ENCODE measurements at regions not wholly inside any gene's neighbourhood (a gene's known extent, or its start where the extent isn't known, plus 50 kb on each side); places are given as distances from the start of the nearest gene placed in this dataset.

GRCh38 chr2:196566961-196567666, 72.4 kb upstream of the CCDC150 start:
- peaks cover 26% of the 10 kb centered on the region for H3K27me3 Mint-ChIP-seq (ENCODE audit: low read depth)
- no peak overlapping the region for H3K4me3 Mint-ChIP-seq
- peaks cover 4% of the 10 kb centered on the region for H3K9me3 Mint-ChIP-seq

GRCh38 chr2:196568506-196568905, 71.0 kb upstream of the CCDC150 start:
- Mint-ChIP-seq H3K27me3 (ENCODE audit: low read depth) (peaks cover 26% of the 10 kb centered on the region), H3K27ac (no peak overlapping the region), H3K36me3 (ENCODE audit: low read depth) (no peaks in the 10 kb centered on the region), H3K9me3 (peaks cover 6% of the 10 kb centered on the region), H3K4me1 (ENCODE audit: low read depth) (no peaks in the 10 kb centered on the region), H3K4me3 (no peak overlapping the region)

More at GRCh38 chr2:196566961-196567666, 72.4 kb upstream of the CCDC150 start:
- no peaks in the 10 kb centered on the region for H3K36me3 Mint-ChIP-seq (ENCODE audit: low read depth)
- H3K27ac Mint-ChIP-seq, result no peak overlapping the region
- H3K4me1 Mint-ChIP-seq (ENCODE audit: low read depth), result no peaks in the 10 kb centered on the region

DNA sequence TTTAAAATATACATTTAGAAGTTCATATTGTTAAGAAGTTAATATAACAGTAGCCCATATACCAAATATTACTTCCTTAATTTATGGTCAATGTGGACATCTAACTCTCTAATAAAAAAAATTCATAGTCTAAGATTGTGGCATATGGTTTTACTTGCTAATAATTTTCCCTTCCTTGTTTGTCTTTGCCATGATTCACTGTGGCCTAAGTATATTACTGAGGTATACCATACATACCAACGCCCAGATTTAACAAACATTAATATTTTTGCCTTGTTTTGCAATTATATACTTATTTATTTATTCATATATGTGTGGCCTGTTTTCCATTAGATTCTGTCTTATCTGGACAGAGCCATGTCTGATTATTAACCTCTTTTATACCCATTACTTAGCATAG, 54.6 kb upstream of the CCDC150 start:
- H3K4me1 Mint-ChIP-seq (ENCODE audit: low read depth), result peaks cover 1% of the 10 kb centered on the region
- no peak overlapping the region for H3K4me3 Mint-ChIP-seq
- peaks cover 4% of the 10 kb centered on the region for H3K9me3 Mint-ChIP-seq
- peaks cover 1% of the 10 kb centered on the region for H3K36me3 Mint-ChIP-seq (ENCODE audit: low read depth)
- peaks cover 48% of the 10 kb centered on the region for H3K27me3 Mint-ChIP-seq (ENCODE audit: low read depth)
- H3K27ac Mint-ChIP-seq, result no peak overlapping the region

GRCh38 chr2:196586511-196586991, 53.0 kb upstream of the CCDC150 start:
- Mint-ChIP-seq H3K36me3 (ENCODE audit: low read depth) (peaks cover 1% of the 10 kb centered on the region), H3K4me3 (no peak overlapping the region), H3K9me3 (peaks cover 4% of the 10 kb centered on the region), H3K4me1 (ENCODE audit: low read depth) (peaks cover 1% of the 10 kb centered on the region), H3K27ac (no peak overlapping the region), H3K27me3 (ENCODE audit: low read depth) (peaks cover 62% of the 10 kb centered on the region)

- peaks cover 67% of the 10 kb centered on the region for H3K27me3 Mint-ChIP-seq (ENCODE audit: low read depth)
- H3K4me3 Mint-ChIP-seq, result no peak overlapping the region
- H3K36me3 Mint-ChIP-seq (ENCODE audit: low read depth), result peaks cover 1% of the 10 kb centered on the region
- H3K27ac Mint-ChIP-seq, result no peak overlapping the region
- peaks cover 4% of the 10 kb centered on the region for H3K9me3 Mint-ChIP-seq
- peaks cover 1% of the 10 kb centered on the region for H3K4me1 Mint-ChIP-seq (ENCODE audit: low read depth)
Measured at GRCh38 chr2:196587056-196587455, 52.5 kb upstream of the CCDC150 start.

DNA sequence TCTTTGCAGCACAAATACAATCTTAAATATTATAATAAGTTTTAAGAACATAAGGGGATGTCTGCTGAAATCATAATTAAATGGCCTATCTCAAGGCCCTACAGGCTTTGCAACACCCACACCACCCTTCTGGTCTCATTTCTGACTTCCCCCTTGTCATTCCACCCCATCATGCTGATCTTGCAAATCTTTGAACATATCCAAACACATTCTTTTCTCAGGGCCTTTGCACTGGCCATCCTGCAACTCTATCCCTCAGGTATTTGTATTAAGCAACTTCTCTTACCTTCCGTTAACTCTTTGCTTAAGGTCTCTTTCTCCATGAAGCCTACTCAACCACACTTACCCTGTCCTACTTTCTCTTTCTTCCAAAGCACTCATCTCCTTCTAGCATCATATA, 51.8 kb upstream of the CCDC150 start:
- Mint-ChIP-seq H3K4me3 (no peak overlapping the region), H3K27me3 (ENCODE audit: low read depth) (peaks cover 67% of the 10 kb centered on the region), H3K27ac (no peak overlapping the region), H3K9me3 (peaks cover 4% of the 10 kb centered on the region), H3K4me1 (ENCODE audit: low read depth) (peaks cover 4% of the 10 kb centered on the region), H3K36me3 (ENCODE audit: low read depth) (peaks cover 1% of the 10 kb centered on the region)

DNA sequence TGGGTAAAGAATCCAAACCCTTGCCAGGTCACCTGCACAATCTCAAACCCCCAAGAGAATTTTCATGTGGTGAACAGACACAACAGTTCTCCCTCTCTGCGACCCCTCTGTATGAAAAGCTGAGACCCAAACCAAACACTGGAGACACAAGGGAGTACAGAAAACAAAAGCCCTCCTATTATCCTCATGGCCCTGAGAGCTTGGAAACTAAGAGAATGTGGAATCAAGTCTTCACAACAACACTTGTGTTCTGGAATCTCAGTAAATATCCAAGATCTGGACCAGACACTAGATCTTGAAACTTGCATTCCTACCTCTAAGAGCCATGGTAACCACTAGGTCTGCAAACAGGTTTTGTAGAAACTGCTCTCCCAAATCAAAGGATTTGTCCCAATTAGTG, 50.1 kb upstream of the CCDC150 start:
- Mint-ChIP-seq H3K36me3 (ENCODE audit: low read depth) (peaks cover 1% of the 10 kb centered on the region), H3K4me3 (no peak overlapping the region), H3K27me3 (ENCODE audit: low read depth) (peaks cover 73% of the 10 kb centered on the region), H3K9me3 (peaks cover 4% of the 10 kb centered on the region), H3K27ac (no peak overlapping the region), H3K4me1 (ENCODE audit: low read depth) (peaks cover 6% of the 10 kb centered on the region)

Data from T-helper 1 cell treated with Interleukin-12 subunit alpha and Interleukin-12 subunit beta and Interleukin-4 antibody, amounts not matched to agents 30 μg/mL and 1 μg/mL, for 36 hours (primary cell).